ENCODE measurements at regions not wholly inside any gene's neighbourhood (a gene's known extent, or its start where the extent isn't known, plus 50 kb on each side); places are given as distances from the start of the nearest gene placed in this dataset.

GRCh38 chr14:100467046-100467750 is 120.0 kb downstream of the BEGAIN start:
- DNase-seq (ENCODE audit: low read depth, low spot score): no peak

GRCh38 chr14:100467939-100468338 is 119.3 kb downstream of the BEGAIN start:
- no peak for DNase-seq (ENCODE audit: low read depth, low spot score)

- no peak for DNase-seq (ENCODE audit: low read depth, low spot score)
These were observed 118.7 kb downstream of the BEGAIN start for GRCh38 chr14:100468557-100468956.

- DNase-seq (ENCODE audit: low read depth, low spot score): no peak
These were observed 117.3 kb downstream of the BEGAIN start for GRCh38 chr14:100469632-100470522.

GRCh38 chr14:100470523-100470897 is 116.7 kb downstream of the BEGAIN start:
- no peak for DNase-seq (ENCODE audit: low read depth, low spot score)

- DNase-seq (ENCODE audit: low read depth, low spot score): no peak
These were observed 115.7 kb downstream of the BEGAIN start for GRCh38 chr14:100471441-100472093.

- DNase-seq (ENCODE audit: low read depth, low spot score): no peak
These were observed 115.1 kb downstream of the BEGAIN start for GRCh38 chr14:100472094-100472455.

- no peak for DNase-seq (ENCODE audit: low read depth, low spot score)
These were observed 114.7 kb downstream of the BEGAIN start for GRCh38 chr14:100472491-100472890.

- no peak for DNase-seq (ENCODE audit: low read depth, low spot score)
These were observed 114.0 kb downstream of the BEGAIN start for GRCh38 chr14:100473249-100473648.

- no peak for DNase-seq (ENCODE audit: low read depth, low spot score)
These were observed 113.0 kb downstream of the BEGAIN start for GRCh38 chr14:100474196-100474595.

- DNase-seq (ENCODE audit: low read depth, low spot score): no peak
These were observed 111.9 kb downstream of the BEGAIN start for GRCh38 chr14:100475268-100475667.

GRCh38 chr14:100476012-100476822 is 111.0 kb downstream of the BEGAIN start:
- no peak for DNase-seq (ENCODE audit: low read depth, low spot score)

GRCh38 chr14:100484531-100485267 is 102.5 kb downstream of the BEGAIN start:
- no peak for DNase-seq (ENCODE audit: low read depth, low spot score)

GRCh38 chr14:100486025-100486828 is 101.0 kb downstream of the BEGAIN start:
- no peak for DNase-seq (ENCODE audit: low read depth, low spot score)

All from pulmonary artery endothelial cell (primary cell).